K562 (cell line): ENCODE measurements at regions not wholly inside any gene's neighbourhood (a gene's known extent, or its start where the extent isn't known, plus 50 kb on each side); places are given as distances from the start of the nearest gene placed in this dataset.

Experiments used
- AFF4 ChIP-seq: sonication (generic); formaldehyde crosslinking; IDR thresholded peaks from 2 replicates; pipeline ENCODE4 v1.8.0; 2023; ENCODE audit warnings: mild to moderate bottlenecking, missing genetic modification reagents
- ATF6 ChIP-seq: sonication (generic); formaldehyde crosslinking; IDR thresholded peaks from 2 replicates; pipeline ENCODE4 v1.4.0; 2020; ENCODE audit warnings: mild to moderate bottlenecking, missing genetic modification reagents
- CTCF ChIP-seq, 3 experiments: IDR thresholded peaks in 2 of 3; conservative IDR thresholded peaks in 1 of 3; 2 replicates each; pipeline ENCODE4 v1.5.1; 2011 to 2012; ENCODE audit warnings: low read length in 3 of 3, mild to moderate bottlenecking in 3 of 3, control low read depth in 2 of 3, improper control_type of control experiment in 1 of 3, inconsistent platforms in 1 of 3, low read depth in 1 of 3, mixed read lengths in 1 of 3, moderate library complexity in 1 of 3; ENCODE audit not compliant: insufficient read depth in 2 of 3
- MLX ChIP-seq, 2 experiments: fragments of 450-650 bp in 1 of 2; sonication (generic) in 1 of 2; formaldehyde crosslinking; conservative IDR thresholded peaks; 2 replicates each; pipeline versions ENCODE4 v1.4.0 to v1.8.1; 2020 to 2022; ENCODE audit warnings: mild to moderate bottlenecking in 1 of 2, missing genetic modification reagents in 1 of 2
- MTA2 ChIP-seq: fragments of 450-650 bp; IDR thresholded peaks from 2 replicates; pipeline ENCODE4 v1.6.1; 2016; ENCODE audit warnings: low read depth
- NCOR1 ChIP-seq: fragments of 450-650 bp; IDR thresholded peaks from 2 replicates; pipeline ENCODE4 v1.6.1; 2016; ENCODE audit warnings: mild to moderate bottlenecking, moderate library complexity
- POLR2A ChIP-seq: fragments of 450-650 bp; conservative IDR thresholded peaks from 2 replicates; pipeline ENCODE4 v1.6.1; 2016
- TCF7L2 ChIP-seq: fragments of 150-350 bp; IDR thresholded peaks from 2 replicates; pipeline ENCODE4 v1.6.1; 2016; ENCODE audit warnings: low read depth, mild to moderate bottlenecking, low read length, moderate library complexity
- TFE3 ChIP-seq: fragments of 450-650 bp; formaldehyde crosslinking; IDR thresholded peaks from 2 replicates; pipeline ENCODE4 v1.4.0; 2020; ENCODE audit warnings: mild to moderate bottlenecking, mixed read lengths
- ZNF263 ChIP-seq: sonication (generic); formaldehyde crosslinking; IDR thresholded peaks from 2 replicates; pipeline ENCODE4 v1.8.0; 2022; ENCODE audit warnings: mild to moderate bottlenecking, missing genetic modification reagents, borderline replicate concordance
- ZNF431 ChIP-seq: sonication (generic); formaldehyde crosslinking; IDR thresholded peaks from 2 replicates; pipeline ENCODE4 v1.8.0; 2022; ENCODE audit warnings: mild to moderate bottlenecking, missing genetic modification reagents
- ZNF512 ChIP-seq: IDR thresholded peaks from 2 replicates; pipeline ENCODE4 v1.6.1; 2016; ENCODE audit warnings: missing genetic modification characterization, missing compliant biosample characterization

- no peak for TF ChIP-seq CTCF (IDR thresholded peaks at IDR 0.05 in 2 of 3, conservative IDR thresholded peaks at IDR 0.05 in 1 of 3; ENCODE audit: insufficient read depth in 2 of 3, low read depth in 1 of 3, low read length in 3 of 3)
- no peak for TF ChIP-seq NCOR1
- no peak for TF ChIP-seq ZNF431
- no peak for TF ChIP-seq ZNF263 (CRISPR knock-in tag)
- no peak for TF ChIP-seq TCF7L2
- no peak for TF ChIP-seq TFE3 (CRISPR knock-in tag)
- no peak for TF ChIP-seq POLR2A
- TF ChIP-seq ATF6: no peak
- no peak for TF ChIP-seq MLX (CRISPR knock-in tag; conservative IDR thresholded peaks at IDR 0.05)
- no peak for TF ChIP-seq ZNF512 (tag)
- no peak for TF ChIP-seq MTA2
- no peak for TF ChIP-seq AFF4 (CRISPR knock-in tag)
Observed at GRCh38 chr9:90128587-90129190, 513.9 kb downstream of the DIRAS2 start.
